ENCODE measurements at regions not wholly inside any gene's neighbourhood (a gene's known extent, or its start where the extent isn't known, plus 50 kb on each side); places are given as distances from the start of the nearest gene placed in this dataset.

DNA sequence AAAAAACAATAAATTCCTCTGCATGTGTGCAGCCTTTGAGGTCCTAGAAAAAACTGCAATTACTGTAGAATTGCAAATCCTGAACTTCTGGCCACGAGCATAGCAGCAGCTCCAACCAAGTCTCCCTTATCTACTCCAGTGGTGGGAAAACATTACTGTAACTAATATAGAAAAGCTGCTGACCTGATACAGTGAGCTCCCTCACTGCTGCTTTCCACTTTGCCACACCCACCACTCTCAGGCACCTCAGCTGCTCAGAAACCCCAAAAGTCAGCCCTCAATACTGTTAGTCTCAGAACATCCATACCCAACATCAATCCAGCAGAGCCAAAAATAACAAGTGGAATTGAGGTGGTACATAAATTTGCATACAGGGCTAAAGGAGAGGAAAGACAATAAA, 192.5 kb downstream of the POU4F1 start:
- no peak for TF ChIP-seq RAD21 (IDR thresholded peaks at IDR 0.05; ENCODE audit: low read depth)
- no peak for TF ChIP-seq YY1 (IDR thresholded peaks at IDR 0.05; ENCODE audit: low read depth)
- TF ChIP-seq, protein P1, sequence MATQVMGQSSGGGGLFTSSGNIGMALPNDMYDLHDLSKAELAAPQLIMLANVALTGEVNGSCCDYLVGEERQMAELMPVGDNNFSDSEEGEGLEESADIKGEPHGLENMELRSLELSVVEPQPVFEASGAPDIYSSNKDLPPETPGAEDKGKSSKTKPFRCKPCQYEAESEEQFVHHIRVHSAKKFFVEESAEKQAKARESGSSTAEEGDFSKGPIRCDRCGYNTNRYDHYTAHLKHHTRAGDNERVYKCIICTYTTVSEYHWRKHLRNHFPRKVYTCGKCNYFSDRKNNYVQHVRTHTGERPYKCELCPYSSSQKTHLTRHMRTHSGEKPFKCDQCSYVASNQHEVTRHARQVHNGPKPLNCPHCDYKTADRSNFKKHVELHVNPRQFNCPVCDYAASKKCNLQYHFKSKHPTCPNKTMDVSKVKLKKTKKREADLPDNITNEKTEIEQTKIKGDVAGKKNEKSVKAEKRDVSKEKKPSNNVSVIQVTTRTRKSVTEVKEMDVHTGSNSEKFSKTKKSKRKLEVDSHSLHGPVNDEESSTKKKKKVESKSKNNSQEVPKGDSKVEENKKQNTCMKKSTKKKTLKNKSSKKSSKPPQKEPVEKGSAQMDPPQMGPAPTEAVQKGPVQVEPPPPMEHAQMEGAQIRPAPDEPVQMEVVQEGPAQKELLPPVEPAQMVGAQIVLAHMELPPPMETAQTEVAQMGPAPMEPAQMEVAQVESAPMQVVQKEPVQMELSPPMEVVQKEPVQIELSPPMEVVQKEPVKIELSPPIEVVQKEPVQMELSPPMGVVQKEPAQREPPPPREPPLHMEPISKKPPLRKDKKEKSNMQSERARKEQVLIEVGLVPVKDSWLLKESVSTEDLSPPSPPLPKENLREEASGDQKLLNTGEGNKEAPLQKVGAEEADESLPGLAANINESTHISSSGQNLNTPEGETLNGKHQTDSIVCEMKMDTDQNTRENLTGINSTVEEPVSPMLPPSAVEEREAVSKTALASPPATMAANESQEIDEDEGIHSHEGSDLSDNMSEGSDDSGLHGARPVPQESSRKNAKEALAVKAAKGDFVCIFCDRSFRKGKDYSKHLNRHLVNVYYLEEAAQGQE (IDR thresholded peaks at IDR 0.05; ENCODE audit: low read depth): no peak
- no peak for TF ChIP-seq CEBPB (IDR thresholded peaks at IDR 0.05)
- TF ChIP-seq TEAD4 (IDR thresholded peaks at IDR 0.05): no peak
- TF ChIP-seq ZBTB7A (IDR thresholded peaks at IDR 0.05; ENCODE audit: low read depth): no peak
